ENCODE measurements at regions not wholly inside any gene's neighbourhood (a gene's known extent, or its start where the extent isn't known, plus 50 kb on each side); places are given as distances from the start of the nearest gene placed in this dataset.
"Not testable (repeated sequence)": the region's sequence is repeated elsewhere in the genome, so short reads cannot be mapped to it uniquely, and the experiment has no call there.

GRCh38 chr12:92421701-92422100 is 276.1 kb upstream of the BTG1 start:
- Mint-ChIP-seq H3K9me3 (no peaks in the 10 kb centered on the region), H3K27me3 (no peaks in the 10 kb centered on the region), H3K4me3 (no peak overlapping the region), H3K36me3 (no peaks in the 10 kb centered on the region), H3K4me1 (peaks cover 31% of the 10 kb centered on the region), H3K27ac (no peak overlapping the region)
- no peak for DNase-seq (ENCODE audit: low spot score in 2 of 2)
- ATAC-seq (ENCODE audit: low read depth) = no peak

GRCh38 chr12:92421042-92421441 is 275.4 kb upstream of the BTG1 start:
- H3K36me3 Mint-ChIP-seq = no peaks in the 10 kb centered on the region
- no peak overlapping the region for H3K4me3 Mint-ChIP-seq
- no peaks in the 10 kb centered on the region for H3K27me3 Mint-ChIP-seq
- ATAC-seq (ENCODE audit: low read depth) (no peak), DNase-seq (ENCODE audit: low spot score in 2 of 2) (no peak)
- peak overlapping the region; percentile 4 for H3K27ac Mint-ChIP-seq
- peaks cover 27% of the 10 kb centered on the region for H3K4me1 Mint-ChIP-seq
- no peaks in the 10 kb centered on the region for H3K9me3 Mint-ChIP-seq

DNA sequence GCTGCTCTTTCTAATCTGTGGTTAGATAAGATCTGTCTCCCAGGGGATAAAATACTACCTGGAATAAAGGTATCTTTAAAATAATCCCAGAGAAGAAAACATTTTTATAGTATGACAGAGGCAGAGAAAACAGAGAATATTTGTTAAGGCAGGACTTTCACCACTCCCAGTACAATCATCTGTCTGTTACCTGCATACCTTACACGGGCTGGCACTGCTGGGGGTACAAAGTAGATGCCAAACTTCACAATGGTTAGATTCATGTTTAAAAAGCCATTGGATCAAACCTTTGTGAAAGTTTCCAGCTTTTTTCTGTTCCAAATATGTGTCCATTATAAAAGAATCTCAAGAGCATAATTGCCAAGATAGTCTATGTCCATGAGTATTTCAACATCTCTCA is 273.6 kb upstream of the BTG1 start:
- Mint-ChIP-seq H3K4me1 (peaks cover 26% of the 10 kb centered on the region), H3K27me3 (no peaks in the 10 kb centered on the region), H3K4me3 (no peak overlapping the region), H3K9me3 (no peaks in the 10 kb centered on the region), H3K27ac (peak overlapping the region; percentile 39), H3K36me3 (no peaks in the 10 kb centered on the region)
- DNase-seq (ENCODE audit: low spot score in 2 of 2) = no peak
- ATAC-seq (ENCODE audit: low read depth) = no peak

DNA sequence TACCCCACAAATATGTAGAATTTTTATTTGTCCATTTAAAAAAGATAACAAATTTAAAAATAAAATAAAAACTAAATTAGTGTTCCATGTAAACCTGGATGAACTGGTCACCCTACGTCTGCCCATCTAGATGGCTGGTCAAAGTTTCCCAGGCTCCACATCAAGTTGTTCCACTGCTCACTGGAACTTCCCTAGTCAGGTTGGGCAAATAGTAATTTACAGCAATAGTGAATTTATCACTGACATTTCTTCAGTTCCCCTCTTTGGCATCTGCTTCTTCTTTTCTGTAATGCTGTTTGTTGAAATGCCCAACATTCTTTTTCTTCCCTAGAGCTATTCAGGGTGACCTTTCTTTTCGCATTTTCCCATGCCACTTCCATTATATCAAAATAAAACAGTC is 272.7 kb upstream of the BTG1 start:
- Mint-ChIP-seq H3K4me1 (peaks cover 24% of the 10 kb centered on the region), H3K27me3 (no peaks in the 10 kb centered on the region), H3K27ac (no peak overlapping the region), H3K36me3 (no peaks in the 10 kb centered on the region), H3K4me3 (no peak overlapping the region), H3K9me3 (no peaks in the 10 kb centered on the region)
- DNase-seq (ENCODE audit: low spot score in 2 of 2) (no peak), ATAC-seq (ENCODE audit: low read depth) (no peak)

- H3K27me3 Mint-ChIP-seq = no peaks in the 10 kb centered on the region
These were observed 271.7 kb upstream of the BTG1 start for GRCh38 chr12:92417373-92417772.

GRCh38 chr12:92416385-92416812 is 270.8 kb upstream of the BTG1 start:
- Mint-ChIP-seq H3K4me1 (peaks cover 27% of the 10 kb centered on the region), H3K27ac (no peak overlapping the region), H3K4me3 (no peak overlapping the region), H3K9me3 (no peaks in the 10 kb centered on the region), H3K27me3 (no peaks in the 10 kb centered on the region), H3K36me3 (no peaks in the 10 kb centered on the region)
- DNase-seq (ENCODE audit: low spot score in 2 of 2) (no peak), ATAC-seq (ENCODE audit: low read depth) (no peak)

More at GRCh38 chr12:92417373-92417772, 271.7 kb upstream of the BTG1 start:
- no peak overlapping the region for H3K4me3 Mint-ChIP-seq
- DNase-seq (ENCODE audit: low spot score in 2 of 2) (no peak), ATAC-seq (ENCODE audit: low read depth) (no peak)
- H3K9me3 Mint-ChIP-seq = no peaks in the 10 kb centered on the region
- no peak overlapping the region for H3K27ac Mint-ChIP-seq
- peaks cover 24% of the 10 kb centered on the region for H3K4me1 Mint-ChIP-seq
- H3K36me3 Mint-ChIP-seq = no peaks in the 10 kb centered on the region

- Mint-ChIP-seq H3K27me3 (no peaks in the 10 kb centered on the region), H3K9me3 (no peaks in the 10 kb centered on the region), H3K27ac (no peak overlapping the region), H3K36me3 (no peaks in the 10 kb centered on the region), H3K4me1 (peaks cover 22% of the 10 kb centered on the region), H3K4me3 (no peak overlapping the region)
- DNase-seq (ENCODE audit: low spot score in 2 of 2) (no peak), ATAC-seq (ENCODE audit: low read depth) (no peak)
These were observed 268.8 kb upstream of the BTG1 start for GRCh38 chr12:92414170-92415070.

DNA sequence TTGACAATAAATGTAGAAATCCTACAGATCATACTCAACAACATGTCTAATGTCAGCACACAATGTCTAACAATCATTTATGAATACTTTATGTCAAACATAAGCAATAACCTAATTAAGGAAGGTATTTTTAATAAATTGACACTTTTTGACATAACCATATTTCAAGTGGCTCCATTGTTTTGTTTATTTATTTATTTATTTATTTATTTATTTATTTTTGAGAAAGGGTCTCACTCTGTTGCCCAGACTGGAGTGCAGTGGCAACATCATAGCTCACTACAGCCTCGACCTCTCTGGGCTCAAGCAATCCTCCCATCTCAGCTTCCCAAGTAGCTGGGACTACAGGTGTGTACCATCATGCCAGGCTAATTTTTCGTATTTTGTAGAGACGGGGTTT is 267.6 kb upstream of the BTG1 start:
- DNase-seq (ENCODE audit: low spot score in 2 of 2) (no peak), ATAC-seq (ENCODE audit: low read depth) (no peak)
- no peaks in the 10 kb centered on the region for H3K36me3 Mint-ChIP-seq
- no peaks in the 10 kb centered on the region for H3K27me3 Mint-ChIP-seq
- no peak overlapping the region for H3K27ac Mint-ChIP-seq
- peaks cover 22% of the 10 kb centered on the region for H3K4me1 Mint-ChIP-seq
- H3K9me3 Mint-ChIP-seq = peaks cover 1% of the 10 kb centered on the region
- no peak overlapping the region for H3K4me3 Mint-ChIP-seq

DNA sequence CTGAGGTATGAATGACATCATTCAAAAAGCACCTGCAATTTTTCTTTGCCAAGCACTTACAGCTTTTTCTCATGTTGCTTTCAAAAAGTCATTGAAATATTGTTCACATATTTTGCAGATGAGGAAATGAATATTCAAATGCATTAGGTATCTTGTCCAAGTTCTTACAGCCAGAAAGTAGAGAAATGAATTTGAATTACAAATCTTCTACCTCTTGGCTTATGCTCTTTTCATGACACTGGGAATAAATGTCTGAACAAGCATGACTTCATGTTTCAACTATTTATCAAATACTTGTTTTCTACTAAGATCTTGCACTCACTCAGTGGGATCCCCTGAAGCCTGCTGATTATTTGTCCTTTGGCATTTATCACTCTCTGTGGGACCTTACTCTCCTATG is 267.2 kb upstream of the BTG1 start:
- Mint-ChIP-seq H3K36me3 (no peaks in the 10 kb centered on the region), H3K4me3 (no peak overlapping the region), H3K27me3 (no peaks in the 10 kb centered on the region), H3K27ac (no peak overlapping the region), H3K4me1 (peaks cover 24% of the 10 kb centered on the region), H3K9me3 (peaks cover 1% of the 10 kb centered on the region)
- ATAC-seq (ENCODE audit: low read depth) (no peak), DNase-seq (ENCODE audit: low spot score in 2 of 2) (no peak)

- DNase-seq (ENCODE audit: low spot score in 2 of 2) (no peak), ATAC-seq (ENCODE audit: low read depth) (no peak)
- Mint-ChIP-seq H3K36me3 (no peaks in the 10 kb centered on the region), H3K27ac (no peak overlapping the region), H3K27me3 (no peaks in the 10 kb centered on the region), H3K4me3 (no peak overlapping the region), H3K4me1 (peaks cover 29% of the 10 kb centered on the region), H3K9me3 (peaks cover 1% of the 10 kb centered on the region)
These were observed 266.0 kb upstream of the BTG1 start for GRCh38 chr12:92411687-92412086.

DNA sequence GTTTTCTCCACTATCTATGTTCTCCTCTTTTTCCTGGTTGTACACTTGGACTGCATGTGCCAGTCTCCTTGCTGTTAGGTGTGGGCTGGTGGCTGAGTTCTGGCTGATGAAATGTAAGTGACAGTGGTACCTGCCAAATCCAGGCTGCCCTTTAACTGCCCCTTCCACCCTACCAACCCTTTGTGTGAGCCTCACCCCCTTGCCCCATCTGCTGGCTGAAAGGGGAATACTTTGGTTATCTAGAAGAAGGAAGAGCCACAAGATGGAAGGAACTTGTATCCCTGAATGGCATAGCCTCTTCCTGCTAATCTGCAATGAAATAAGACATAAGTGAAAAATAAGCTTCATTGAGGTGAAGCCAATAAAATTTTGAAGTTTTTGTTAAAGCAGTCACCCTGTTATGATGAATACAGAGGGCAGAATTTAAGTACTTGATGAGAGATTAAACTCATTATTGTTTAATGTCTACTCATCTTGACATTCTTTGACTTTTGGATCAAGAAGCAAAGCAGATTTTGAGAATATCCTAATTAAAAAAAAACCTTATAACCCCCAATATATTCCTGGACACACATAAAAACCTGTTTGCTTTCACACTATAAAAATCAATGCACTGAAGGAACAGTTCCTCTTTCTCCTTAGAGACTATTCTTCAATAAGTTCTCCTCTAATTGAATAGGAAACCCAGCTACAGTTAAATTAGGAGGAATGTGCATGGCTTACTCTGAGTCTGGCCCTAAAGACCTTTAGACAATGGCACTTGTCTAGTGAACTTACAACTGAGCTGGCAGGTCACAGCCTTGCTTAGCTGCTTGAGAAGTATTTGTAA is 262.6 kb upstream of the BTG1 start:
- Mint-ChIP-seq H3K27ac (peak overlapping the region; percentile 10), H3K9me3 (peaks cover 1% of the 10 kb centered on the region), H3K27me3 (no peaks in the 10 kb centered on the region), H3K4me3 (no peak overlapping the region), H3K4me1 (peaks cover 44% of the 10 kb centered on the region), H3K36me3 (no peaks in the 10 kb centered on the region)
- DNase-seq (ENCODE audit: low spot score in 2 of 2) = peak; percentile 34 to 41
- peak; percentile 28 for ATAC-seq (ENCODE audit: low read depth)

DNA sequence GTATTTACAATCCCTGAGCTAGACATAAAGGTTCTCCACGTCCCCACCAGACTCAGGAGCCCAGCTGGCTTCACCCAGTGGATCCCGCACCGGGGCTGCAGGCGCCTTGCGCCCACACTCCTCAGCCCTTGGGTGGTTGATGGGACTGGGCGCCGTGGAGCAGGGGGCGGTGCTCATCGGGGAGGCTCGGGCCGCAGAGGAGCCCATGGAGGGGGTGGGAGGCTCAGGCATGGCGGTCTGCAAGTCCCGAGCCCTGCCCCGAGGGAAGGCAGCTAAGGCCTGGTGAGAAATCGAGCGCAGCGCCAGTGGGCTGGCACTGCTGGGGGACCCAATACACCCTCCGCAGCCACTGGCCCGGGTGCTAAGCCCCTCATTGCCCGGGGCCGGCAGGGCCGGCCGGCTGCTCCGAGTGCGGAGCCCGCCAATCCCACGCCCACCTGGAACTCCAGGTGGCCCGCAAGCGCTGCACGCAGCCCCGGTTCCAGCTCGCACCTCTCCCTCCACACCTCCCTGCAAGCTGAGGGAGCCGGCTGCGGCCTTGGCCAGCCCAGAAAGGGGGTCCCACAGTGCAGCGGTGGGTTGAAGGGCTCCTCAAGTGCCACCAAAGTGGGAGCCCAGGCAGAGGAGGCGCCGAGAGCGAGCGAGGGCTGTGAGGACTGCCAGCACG is 260.9 kb upstream of the BTG1 start:
- DNase-seq (ENCODE audit: low spot score in 2 of 2); H3K4me3 Mint-ChIP-seq; H3K27me3 Mint-ChIP-seq; H3K27ac Mint-ChIP-seq; ATAC-seq (ENCODE audit: low read depth); H3K36me3 Mint-ChIP-seq; H3K9me3 Mint-ChIP-seq: not testable (repeated sequence)
- peaks cover 55% of the 10 kb centered on the region for H3K4me1 Mint-ChIP-seq

- not testable (repeated sequence) for ATAC-seq (ENCODE audit: low read depth); H3K9me3 Mint-ChIP-seq; DNase-seq (ENCODE audit: low spot score in 2 of 2); H3K36me3 Mint-ChIP-seq; H3K27me3 Mint-ChIP-seq
- peak overlapping the region; percentile 86 for H3K4me3 Mint-ChIP-seq
- H3K4me1 Mint-ChIP-seq = peaks cover 61% of the 10 kb centered on the region
- H3K27ac Mint-ChIP-seq = peak overlapping the region; percentile 97
These were observed 260.2 kb upstream of the BTG1 start for GRCh38 chr12:92405801-92406251.

DNA sequence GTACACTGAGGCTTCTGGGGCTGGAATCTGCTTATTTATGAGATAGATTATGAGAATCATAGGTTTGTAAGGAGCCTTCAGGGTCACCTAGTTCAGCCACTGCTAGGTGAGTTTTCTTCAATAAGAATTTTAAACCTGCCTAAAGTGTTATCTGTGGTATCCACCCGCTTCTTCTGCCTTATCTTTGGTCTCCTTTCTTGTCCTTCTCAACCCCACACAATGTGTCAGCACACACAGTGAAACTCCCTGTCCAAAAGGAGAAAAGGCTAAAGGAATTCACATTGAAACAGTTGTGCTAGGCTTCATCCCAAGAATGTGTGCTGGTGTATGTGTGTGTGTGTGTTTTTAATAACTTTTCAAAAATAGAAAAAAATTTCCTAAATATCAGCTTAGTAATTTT is 259.3 kb upstream of the BTG1 start:
- H3K4me1 Mint-ChIP-seq = peaks cover 63% of the 10 kb centered on the region
- H3K9me3 Mint-ChIP-seq = peaks cover 1% of the 10 kb centered on the region
- no peaks in the 10 kb centered on the region for H3K36me3 Mint-ChIP-seq
- H3K27me3 Mint-ChIP-seq = no peaks in the 10 kb centered on the region
- peak overlapping the region; percentile 97 for H3K27ac Mint-ChIP-seq
- H3K4me3 Mint-ChIP-seq = no peak overlapping the region
- DNase-seq (ENCODE audit: low spot score in 2 of 2) (no peak), ATAC-seq (ENCODE audit: low read depth) (no peak)
